WI38 (cell line): ENCODE measurements at regions not wholly inside any gene's neighbourhood (a gene's known extent, or its start where the extent isn't known, plus 50 kb on each side); places are given as distances from the start of the nearest gene placed in this dataset.

Source experiments
- H3K4me3 ChIP-seq: 2 replicates; pipeline ENCODE4 v1.5.1; 2011; ENCODE audit warnings: low read depth, mild to moderate bottlenecking, control low read depth, low read length
- CTCF ChIP-seq: IDR thresholded peaks from 2 replicates; pipeline ENCODE4 v1.5.1; 2012; ENCODE audit warnings: low read depth, mild to moderate bottlenecking, control low read depth, low read length

GRCh38 chr5:173704615-173705511 lies 88.4 kb upstream of the BOD1 start:
- TF ChIP-seq CTCF, result no peak
- no peak overlapping the region for H3K4me3 ChIP-seq

GRCh38 chr5:173705512-173706044 lies 89.1 kb upstream of the BOD1 start:
- no peak overlapping the region for H3K4me3 ChIP-seq
- no peak for TF ChIP-seq CTCF

- no peak for TF ChIP-seq CTCF
- H3K4me3 ChIP-seq, result no peak overlapping the region
Observed at GRCh38 chr5:173706700-173707099, 90.2 kb upstream of the BOD1 start.

GRCh38 chr5:173707392-173707791 lies 90.9 kb upstream of the BOD1 start:
- H3K4me3 ChIP-seq, result no peak overlapping the region
- no peak for TF ChIP-seq CTCF

- H3K4me3 ChIP-seq, result no peak overlapping the region
- no peak for TF ChIP-seq CTCF
Observed at GRCh38 chr5:173709145-173709544, 92.7 kb upstream of the BOD1 start.

- no peak for TF ChIP-seq CTCF
- H3K4me3 ChIP-seq, result no peak overlapping the region
Observed at GRCh38 chr5:173709761-173710160, 93.3 kb upstream of the BOD1 start.

GRCh38 chr5:173710528-173710927 lies 94.1 kb upstream of the BOD1 start:
- no peak overlapping the region for H3K4me3 ChIP-seq
- no peak for TF ChIP-seq CTCF
